K562 (cell line): ENCODE measurements at regions not wholly inside any gene's neighbourhood (a gene's known extent, or its start where the extent isn't known, plus 50 kb on each side); places are given as distances from the start of the nearest gene placed in this dataset.

Experiments
- ATAC-seq: fragments of 200-7000 bp; cut with Tn5 transposase; 3 replicates; pipeline ENCODE4 v1.9.1; 2020; ENCODE audit warnings: moderate library complexity
- BruUV-seq: library from RNA; stranded (reverse); fragments of 400-500 nt; replicated peaks from 2 replicates; lab custom pipeline; 2021; lab: Mats Ljungman, UMichigan
- CTCF ChIA-PET: fragments of 300-600 bp; formaldehyde crosslinking; extraction: SDS; loops from one replicate; lab custom pipeline; 2021; ENCODE audit warnings: low intra/inter-chr PET ratio; lab: Yijun Ruan, JAX
- POLR2A ChIA-PET: fragments of 300-600, 350-650 bp; sonication (Branson Sonifier 250); formaldehyde crosslinking; extraction: SDS; loops from one replicate; lab custom pipeline; 2021; ENCODE audit warnings: antibody characterized with exemption, inconsistent platforms; lab: Yijun Ruan, JAX
- DNase-seq, 4 experiments: peaks; one replicate each; pipeline versions ENCODE4 v3.0.0 to v3.0.0-alpha.2; 2011 to 2018; ENCODE audit warnings: low spot score in 3 of 4, mixed read lengths in 3 of 4; ENCODE audit errors: extremely low read depth in 1 of 4
- FAIRE-seq: peaks from 2 replicates; lab custom pipeline; 2011; peaks lifted over from hg19 to GRCh38; lab: Jason Lieb, UNC
- H2AFZ ChIP-seq: 2 replicates; pipeline ENCODE4 v1.6.0; 2011; ENCODE audit warnings: low read depth, low read length, control low read depth, inconsistent platforms
- H3K27ac ChIP-seq: fragments of 200-600 bp; 3 replicates; pipeline ENCODE4 v1.8.0; 2011; ENCODE audit warnings: low read depth, mild to moderate bottlenecking, control low read depth, inconsistent platforms, low read length, moderate library complexity, mixed read lengths; ENCODE audit errors: extremely low read depth
- H3K27me3 ChIP-seq, 2 experiments: fragments of 300-600 bp in 1 of 2; 2 replicates in 1 of 2; 3 replicates in 1 of 2; pipeline versions ENCODE4 v1.6.0 to v1.8.0; 2011; ENCODE audit warnings: inconsistent platforms in 2 of 2, low read length in 2 of 2, mild to moderate bottlenecking in 1 of 2, mixed read lengths in 1 of 2, moderate library complexity in 1 of 2; ENCODE audit not compliant: control insufficient read depth in 2 of 2, insufficient read depth in 2 of 2
- H3K36me3 ChIP-seq: fragments of 300-600 bp; 3 replicates; pipeline ENCODE4 v1.8.0; 2011; ENCODE audit warnings: mild to moderate bottlenecking, low read length, inconsistent platforms; ENCODE audit not compliant: control insufficient read depth, insufficient read depth
- H3K4me1 ChIP-seq, 2 experiments: fragments of 200-600 bp in 1 of 2; replicated peaks in 1 of 2; 2 replicates in 1 of 2; 3 replicates in 1 of 2; pipeline versions ENCODE4 v1.5.1 to v1.8.0; 2011; ENCODE audit warnings: inconsistent platforms in 2 of 2, low read length in 2 of 2, mild to moderate bottlenecking in 1 of 2, mixed read lengths in 1 of 2, moderate library complexity in 1 of 2; ENCODE audit not compliant: control insufficient read depth in 2 of 2, insufficient read depth in 2 of 2
- H3K4me2 ChIP-seq: 2 replicates; pipeline ENCODE4 v1.6.1; 2011; ENCODE audit warnings: low read length, control low read depth, inconsistent platforms, mixed read lengths; ENCODE audit not compliant: insufficient read depth
- H3K4me3 ChIP-seq: fragments of 200-600 bp; sonication (generic), shearing (Covaris generic); 2 replicates; pipeline ENCODE4 v1.5.1; 2016; ENCODE audit warnings: control low read depth, inconsistent platforms
- H3K79me2 ChIP-seq: fragments of 200-600 bp; 3 replicates; pipeline ENCODE4 v1.8.0; 2011; ENCODE audit warnings: low read length, inconsistent platforms; ENCODE audit not compliant: control insufficient read depth, insufficient read depth
- H3K9ac ChIP-seq, 2 experiments: 2 replicates each; pipeline versions ENCODE4 v1.6.0 to v1.6.1; 2011; ENCODE audit warnings: low read depth in 2 of 2, low read length in 2 of 2, control low read depth in 1 of 2, inconsistent platforms in 1 of 2, mild to moderate bottlenecking in 1 of 2, mixed read lengths in 1 of 2; ENCODE audit not compliant: insufficient read depth in 1 of 2
- H3K9me1 ChIP-seq: one replicate; pipeline ENCODE4 v1.6.0; 2011; ENCODE audit warnings: inconsistent platforms, mild to moderate bottlenecking, low read length, moderate library complexity; ENCODE audit not compliant: control insufficient read depth, insufficient read depth
- H3K9me3 ChIP-seq: replicated peaks from 2 replicates; pipeline ENCODE4 v1.5.1; 2011; ENCODE audit warnings: low read depth, low read length, inconsistent platforms; ENCODE audit not compliant: control insufficient read depth, insufficient read depth
- H4K20me1 ChIP-seq: replicated peaks from 2 replicates; pipeline ENCODE4 v1.6.1; 2011; ENCODE audit warnings: low read length, inconsistent platforms, mixed read lengths; ENCODE audit not compliant: control insufficient read depth, insufficient read depth
- ETV6 ChIP-seq, 3 experiments: fragments of 150-350 bp in 1 of 3; sonication (generic) in 1 of 3; formaldehyde crosslinking in 1 of 3; IDR thresholded peaks; 2 replicates each; pipeline versions ENCODE4 v1.6.1 to v1.8.0; 2014 to 2022; ENCODE audit warnings: borderline replicate concordance in 2 of 3, low read depth in 2 of 3, antibody characterized with exemption in 1 of 3, low read length in 1 of 3, mild to moderate bottlenecking in 1 of 3, missing genetic modification reagents in 1 of 3
- HSF4 ChIP-seq: fragments of 250-450 bp; sonication (Bioruptor Pico); IDR thresholded peaks from 2 replicates; pipeline ENCODE4 v2.1.2; 2022; ENCODE audit warnings: mild to moderate bottlenecking, moderate library complexity, borderline replicate concordance
- POLR3A ChIP-seq: IDR thresholded peaks from 2 replicates; pipeline ENCODE4 v1.6.1; 2011; ENCODE audit warnings: borderline replicate concordance, mild to moderate bottlenecking, moderate library complexity; ENCODE audit not compliant: insufficient read length, insufficient read depth; ENCODE audit errors: extremely low read depth
- RBM14 ChIP-seq: fragments of 200-400 bp; formaldehyde crosslinking; IDR thresholded peaks from 2 replicates; pipeline ENCODE4 v1.6.1; 2018; ENCODE audit warnings: low read depth, mild to moderate bottlenecking, low read length, moderate library complexity, borderline replicate concordance; ENCODE audit not compliant: insufficient read depth
- SIN3B ChIP-seq: fragments of 450-650 bp; IDR thresholded peaks from 2 replicates; pipeline ENCODE4 v1.6.1; 2017; ENCODE audit warnings: low read depth, mild to moderate bottlenecking, moderate library complexity
- TBL1XR1 ChIP-seq, 2 experiments: IDR thresholded peaks; 2 replicates each; pipeline ENCODE4 v1.6.1; 2012; ENCODE audit warnings: improper control_type of control experiment in 2 of 2, low read length in 2 of 2, mild to moderate bottlenecking in 1 of 2
- ZNF165 ChIP-seq: fragments of 250-450 bp; sonication (Bioruptor Pico); IDR thresholded peaks from 2 replicates; pipeline ENCODE4 v1.4.0; 2020; ENCODE audit warnings: borderline replicate concordance
- WGBS: fragments of 100-300 bp; shearing (Covaris generic); methylation state at CpG from one replicate; pipeline ENCODE4 v1.1.6; 2016; ENCODE audit warnings: low coverage, mixed read lengths; ENCODE audit not compliant: insufficient coverage; ENCODE audit errors: missing lambda C conversion rate; 5-methylcytosine and 5-hydroxymethylcytosine counted together
- in situ Hi-C: fragments of 300-500 bp; cut with MboI; formaldehyde crosslinking; loops from 4 replicates; pipeline ENCODE4 v1.15.0; 2018; ENCODE audit warnings: inconsistent platforms, mixed read lengths
- intact Hi-C: fragments of 100-400 bp; cut with micrococcal nuclease; formaldehyde crosslinking; loops from 2 replicates; pipeline ENCODE4 v1.14.2; 2022
- TF ChIP-seq, protein P1 (sequence below): fragments of 250-450 bp; sonication (Bioruptor Pico); IDR thresholded peaks from 2 replicates; pipeline ENCODE4 v1.5.0; 2021; ENCODE audit warnings: mild to moderate bottlenecking, borderline replicate concordance
- TF ChIP-seq, protein P2 (sequence below): sonication (generic); formaldehyde crosslinking; IDR thresholded peaks from 2 replicates; pipeline ENCODE4 v1.8.0; 2023; ENCODE audit warnings: missing genetic modification reagents, mild to moderate bottlenecking, borderline replicate concordance
- TF ChIP-seq, protein P3 (sequence below): fragments of 250-450 bp; sonication (Bioruptor Pico); IDR thresholded peaks from 2 replicates; pipeline ENCODE4 v1.5.0; 2022; ENCODE audit warnings: mild to moderate bottlenecking

DNA sequence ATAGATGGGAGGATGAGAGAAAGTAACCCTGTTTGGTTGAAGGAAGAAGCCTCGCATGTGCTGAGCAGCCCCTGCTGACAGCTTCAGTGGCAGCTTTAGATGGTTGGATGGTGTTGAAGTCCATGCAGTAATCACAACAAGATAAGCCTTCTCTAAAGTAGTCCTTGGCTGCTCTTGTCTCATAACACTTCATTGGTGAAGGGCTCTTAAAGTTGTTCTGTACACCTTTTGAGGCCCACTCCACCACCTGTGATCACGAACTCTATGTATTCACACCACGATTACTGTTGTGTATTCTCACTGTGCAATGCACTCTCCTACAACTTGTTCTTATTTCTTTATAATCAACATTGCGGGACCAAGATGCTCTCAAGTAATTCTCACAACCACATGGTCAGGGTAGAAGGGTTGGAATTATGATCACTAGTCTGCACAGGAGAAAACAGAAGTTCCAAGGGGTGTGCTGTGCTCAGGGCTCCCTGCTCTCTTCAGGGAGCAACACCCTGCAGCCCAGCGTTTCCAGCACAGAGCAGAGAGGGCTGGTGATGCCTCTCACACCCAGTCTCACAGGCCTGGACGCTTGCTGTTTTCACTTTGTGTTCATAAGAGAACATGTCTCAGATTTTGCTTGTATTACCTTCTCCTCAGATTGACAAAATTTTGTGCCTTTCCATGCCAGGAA is 294.4 kb downstream of the SMOC2 start:
- H3K27ac ChIP-seq, result no peak overlapping the region
- H3K4me2 ChIP-seq, result no peak overlapping the region
- no peaks in the 10 kb centered on the region for H3K79me2 ChIP-seq
- no peaks in the 10 kb centered on the region for H3K36me3 ChIP-seq
- in situ Hi-C loops, result no loop called here
- POLR2A ChIA-PET, result no interaction called here
- no peaks in the 10 kb centered on the region for H4K20me1 ChIP-seq
- no peaks in the 10 kb centered on the region for H3K9me1 ChIP-seq
- no peaks in the 10 kb centered on the region; the same call in 1 of the 2 replicates for H3K9me3 ChIP-seq
- ATAC-seq, result no peak
- 0% methylated on average over 6 of the region's 6 CpGs for WGBS
- CTCF ChIA-PET, result no interaction called here
- H3K9ac ChIP-seq, result no peak overlapping the region
- peaks cover 6% of the 10 kb centered on the region in 2 experiments; a peak in 2 of 5 replicates for H3K27me3 ChIP-seq
- H3K4me3 ChIP-seq, result no peak overlapping the region
- no TSS peak for BruUV-seq
- no peak for DNase-seq
- H2AFZ ChIP-seq, result no peak overlapping the region
- no peaks in the 10 kb centered on the region for H3K4me1 ChIP-seq
- intact Hi-C loops, result no loop called here
- no peak for FAIRE-seq
- TF ChIP-seq HSF4 (CRISPR knock-in tag) (no peak), ZNF165 (CRISPR knock-in tag) (no peak), ETV6 (IDR thresholded peaks at IDR 0.05; ENCODE audit: borderline replicate concordance in 1 of 2, low read depth in 2 of 2, low read length in 1 of 2) (no peak), ETV6 (CRISPR knock-in tag; IDR thresholded peaks at IDR 0.05; ENCODE audit: borderline replicate concordance) (no peak), TBL1XR1 (IDR thresholded peaks at IDR 0.05; ENCODE audit: low read length in 2 of 2) (no peak), RBM14 (no peak), POLR3A (no peak), SIN3B (no peak)
- TF ChIP-seq, protein P1, sequence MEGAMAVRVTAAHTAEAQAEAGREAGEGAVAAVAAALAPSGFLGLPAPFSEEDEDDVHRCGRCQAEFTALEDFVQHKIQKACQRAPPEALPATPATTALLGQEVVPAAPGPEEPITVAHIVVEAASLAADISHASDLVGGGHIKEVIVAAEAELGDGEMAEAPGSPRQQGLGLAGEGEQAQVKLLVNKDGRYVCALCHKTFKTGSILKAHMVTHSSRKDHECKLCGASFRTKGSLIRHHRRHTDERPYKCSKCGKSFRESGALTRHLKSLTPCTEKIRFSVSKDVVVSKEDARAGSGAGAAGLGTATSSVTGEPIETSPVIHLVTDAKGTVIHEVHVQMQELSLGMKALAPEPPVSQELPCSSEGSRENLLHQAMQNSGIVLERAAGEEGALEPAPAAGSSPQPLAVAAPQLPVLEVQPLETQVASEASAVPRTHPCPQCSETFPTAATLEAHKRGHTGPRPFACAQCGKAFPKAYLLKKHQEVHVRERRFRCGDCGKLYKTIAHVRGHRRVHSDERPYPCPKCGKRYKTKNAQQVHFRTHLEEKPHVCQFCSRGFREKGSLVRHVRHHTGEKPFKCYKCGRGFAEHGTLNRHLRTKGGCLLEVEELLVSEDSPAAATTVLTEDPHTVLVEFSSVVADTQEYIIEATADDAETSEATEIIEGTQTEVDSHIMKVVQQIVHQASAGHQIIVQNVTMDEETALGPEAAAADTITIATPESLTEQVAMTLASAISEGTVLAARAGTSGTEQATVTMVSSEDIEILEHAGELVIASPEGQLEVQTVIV (CRISPR knock-in tag), result no peak
- TF ChIP-seq, protein P2, sequence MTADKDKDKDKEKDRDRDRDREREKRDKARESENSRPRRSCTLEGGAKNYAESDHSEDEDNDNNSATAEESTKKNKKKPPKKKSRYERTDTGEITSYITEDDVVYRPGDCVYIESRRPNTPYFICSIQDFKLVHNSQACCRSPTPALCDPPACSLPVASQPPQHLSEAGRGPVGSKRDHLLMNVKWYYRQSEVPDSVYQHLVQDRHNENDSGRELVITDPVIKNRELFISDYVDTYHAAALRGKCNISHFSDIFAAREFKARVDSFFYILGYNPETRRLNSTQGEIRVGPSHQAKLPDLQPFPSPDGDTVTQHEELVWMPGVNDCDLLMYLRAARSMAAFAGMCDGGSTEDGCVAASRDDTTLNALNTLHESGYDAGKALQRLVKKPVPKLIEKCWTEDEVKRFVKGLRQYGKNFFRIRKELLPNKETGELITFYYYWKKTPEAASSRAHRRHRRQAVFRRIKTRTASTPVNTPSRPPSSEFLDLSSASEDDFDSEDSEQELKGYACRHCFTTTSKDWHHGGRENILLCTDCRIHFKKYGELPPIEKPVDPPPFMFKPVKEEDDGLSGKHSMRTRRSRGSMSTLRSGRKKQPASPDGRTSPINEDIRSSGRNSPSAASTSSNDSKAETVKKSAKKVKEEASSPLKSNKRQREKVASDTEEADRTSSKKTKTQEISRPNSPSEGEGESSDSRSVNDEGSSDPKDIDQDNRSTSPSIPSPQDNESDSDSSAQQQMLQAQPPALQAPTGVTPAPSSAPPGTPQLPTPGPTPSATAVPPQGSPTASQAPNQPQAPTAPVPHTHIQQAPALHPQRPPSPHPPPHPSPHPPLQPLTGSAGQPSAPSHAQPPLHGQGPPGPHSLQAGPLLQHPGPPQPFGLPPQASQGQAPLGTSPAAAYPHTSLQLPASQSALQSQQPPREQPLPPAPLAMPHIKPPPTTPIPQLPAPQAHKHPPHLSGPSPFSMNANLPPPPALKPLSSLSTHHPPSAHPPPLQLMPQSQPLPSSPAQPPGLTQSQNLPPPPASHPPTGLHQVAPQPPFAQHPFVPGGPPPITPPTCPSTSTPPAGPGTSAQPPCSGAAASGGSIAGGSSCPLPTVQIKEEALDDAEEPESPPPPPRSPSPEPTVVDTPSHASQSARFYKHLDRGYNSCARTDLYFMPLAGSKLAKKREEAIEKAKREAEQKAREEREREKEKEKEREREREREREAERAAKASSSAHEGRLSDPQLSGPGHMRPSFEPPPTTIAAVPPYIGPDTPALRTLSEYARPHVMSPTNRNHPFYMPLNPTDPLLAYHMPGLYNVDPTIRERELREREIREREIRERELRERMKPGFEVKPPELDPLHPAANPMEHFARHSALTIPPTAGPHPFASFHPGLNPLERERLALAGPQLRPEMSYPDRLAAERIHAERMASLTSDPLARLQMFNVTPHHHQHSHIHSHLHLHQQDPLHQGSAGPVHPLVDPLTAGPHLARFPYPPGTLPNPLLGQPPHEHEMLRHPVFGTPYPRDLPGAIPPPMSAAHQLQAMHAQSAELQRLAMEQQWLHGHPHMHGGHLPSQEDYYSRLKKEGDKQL, result no peak
- TF ChIP-seq, protein P3, sequence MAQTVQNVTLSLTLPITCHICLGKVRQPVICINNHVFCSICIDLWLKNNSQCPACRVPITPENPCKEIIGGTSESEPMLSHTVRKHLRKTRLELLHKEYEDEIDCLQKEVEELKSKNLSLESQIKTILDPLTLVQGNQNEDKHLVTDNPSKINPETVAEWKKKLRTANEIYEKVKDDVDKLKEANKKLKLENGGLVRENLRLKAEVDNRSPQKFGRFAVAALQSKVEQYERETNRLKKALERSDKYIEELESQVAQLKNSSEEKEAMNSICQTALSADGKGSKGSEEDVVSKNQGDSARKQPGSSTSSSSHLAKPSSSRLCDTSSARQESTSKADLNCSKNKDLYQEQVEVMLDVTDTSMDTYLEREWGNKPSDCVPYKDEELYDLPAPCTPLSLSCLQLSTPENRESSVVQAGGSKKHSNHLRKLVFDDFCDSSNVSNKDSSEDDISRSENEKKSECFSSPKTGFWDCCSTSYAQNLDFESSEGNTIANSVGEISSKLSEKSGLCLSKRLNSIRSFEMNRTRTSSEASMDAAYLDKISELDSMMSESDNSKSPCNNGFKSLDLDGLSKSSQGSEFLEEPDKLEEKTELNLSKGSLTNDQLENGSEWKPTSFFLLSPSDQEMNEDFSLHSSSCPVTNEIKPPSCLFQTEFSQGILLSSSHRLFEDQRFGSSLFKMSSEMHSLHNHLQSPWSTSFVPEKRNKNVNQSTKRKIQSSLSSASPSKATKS, result no peak
